ENCODE measurements at regions not wholly inside any gene's neighbourhood (a gene's known extent, or its start where the extent isn't known, plus 50 kb on each side); places are given as distances from the start of the nearest gene placed in this dataset.

GRCh38 chr16:65537336-65537735, 415.5 kb upstream of the CDH11 start:
- no peak for DNase-seq

GRCh38 chr16:65534121-65534528, 412.3 kb upstream of the CDH11 start:
- DNase-seq: no peak

GRCh38 chr16:65532846-65533245, 411.0 kb upstream of the CDH11 start:
- DNase-seq: no peak

GRCh38 chr16:65532258-65532657, 410.4 kb upstream of the CDH11 start:
- DNase-seq: peak in 1 of 14 donors; percentile 7

- DNase-seq: no peak
Observed at GRCh38 chr16:65531475-65531874, 409.6 kb upstream of the CDH11 start.

GRCh38 chr16:65525707-65526106, 403.8 kb upstream of the CDH11 start:
- DNase-seq: no peak

GRCh38 chr16:65524997-65525396, 403.1 kb upstream of the CDH11 start:
- no peak for DNase-seq

- DNase-seq: no peak
Observed at GRCh38 chr16:65524231-65524630, 402.4 kb upstream of the CDH11 start.

- DNase-seq: no peak
Observed at GRCh38 chr16:65523283-65523944, 401.6 kb upstream of the CDH11 start.

- DNase-seq: no peak
Observed at GRCh38 chr16:65522412-65522811, 400.5 kb upstream of the CDH11 start.

- DNase-seq: no peak
Observed at GRCh38 chr16:65521633-65522328, 399.9 kb upstream of the CDH11 start.

- no peak for DNase-seq
Observed at GRCh38 chr16:65519402-65519801, 397.5 kb upstream of the CDH11 start.

GRCh38 chr16:65515193-65515592, 393.3 kb upstream of the CDH11 start:
- DNase-seq: no peak

GRCh38 chr16:65510850-65511249, 389.0 kb upstream of the CDH11 start:
- DNase-seq: no peak

- DNase-seq: no peak
Observed at GRCh38 chr16:65510241-65510640, 388.4 kb upstream of the CDH11 start.

GRCh38 chr16:65509172-65509571, 387.3 kb upstream of the CDH11 start:
- DNase-seq: no peak

- DNase-seq: no peak
Observed at GRCh38 chr16:65500919-65501318, 379.1 kb upstream of the CDH11 start.

GRCh38 chr16:65500007-65500406, 378.1 kb upstream of the CDH11 start:
- DNase-seq: no peak

- DNase-seq: no peak
Observed at GRCh38 chr16:65499566-65499965, 377.7 kb upstream of the CDH11 start.

GRCh38 chr16:65497571-65497970, 375.7 kb upstream of the CDH11 start:
- peak in 1 of 14 donors; percentile 7 for DNase-seq

GRCh38 chr16:65495106-65495505, 373.2 kb upstream of the CDH11 start:
- no peak for DNase-seq

- DNase-seq: no peak
Observed at GRCh38 chr16:65494609-65495008, 372.7 kb upstream of the CDH11 start.

- DNase-seq: no peak
Observed at GRCh38 chr16:65494080-65494479, 372.2 kb upstream of the CDH11 start.

- DNase-seq: no peak
Observed at GRCh38 chr16:65490286-65490685, 368.4 kb upstream of the CDH11 start.

Data from C1 segment of cervical spinal cord (tissue), 14 donors.